Ureter (tissue), 1 donor: ENCODE measurements at regions not wholly inside any gene's neighbourhood (a gene's known extent, or its start where the extent isn't known, plus 50 kb on each side); places are given as distances from the start of the nearest gene placed in this dataset.

ENCODE experiments used
- DNase-seq: peaks from one replicate; pipeline ENCODE4 v3.0.0-alpha.2; 2020; ENCODE audit warnings: low spot score
- donor health status: DM: yes; HTN: yes; CAD: no.

GRCh38 chr1:229964281-229964680 is 102.8 kb upstream of the GALNT2 start:
- DNase-seq: no peak

GRCh38 chr1:229970714-229971113 is 96.3 kb upstream of the GALNT2 start:
- DNase-seq: no peak

- no peak for DNase-seq
Measured at GRCh38 chr1:229971141-229971540, 95.9 kb upstream of the GALNT2 start.

- no peak for DNase-seq
Measured at GRCh38 chr1:229972600-229973296, 94.3 kb upstream of the GALNT2 start.

GRCh38 chr1:229973297-229973612 is 93.8 kb upstream of the GALNT2 start:
- no peak for DNase-seq

- DNase-seq: no peak
Measured at GRCh38 chr1:229975047-229975446, 92.0 kb upstream of the GALNT2 start.

- DNase-seq: no peak
Measured at GRCh38 chr1:229980009-229980408, 87.0 kb upstream of the GALNT2 start.

GRCh38 chr1:229981736-229982135 is 85.3 kb upstream of the GALNT2 start:
- DNase-seq: no peak

- DNase-seq: no peak
Measured at GRCh38 chr1:229984310-229984991, 82.6 kb upstream of the GALNT2 start.

GRCh38 chr1:229984992-229985612 is 81.9 kb upstream of the GALNT2 start:
- no peak for DNase-seq

GRCh38 chr1:229985613-229986010 is 81.4 kb upstream of the GALNT2 start:
- DNase-seq: no peak

- DNase-seq: no peak
Measured at GRCh38 chr1:229986737-229987337, 80.2 kb upstream of the GALNT2 start.

- no peak for DNase-seq
Measured at GRCh38 chr1:229987953-229988352, 79.1 kb upstream of the GALNT2 start.

- no peak for DNase-seq
Measured at GRCh38 chr1:229988534-229988933, 78.5 kb upstream of the GALNT2 start.

- DNase-seq: no peak
Measured at GRCh38 chr1:229989591-229990248, 77.3 kb upstream of the GALNT2 start.

GRCh38 chr1:229990326-229990725 is 76.7 kb upstream of the GALNT2 start:
- no peak for DNase-seq

- DNase-seq: peak; percentile 18
Measured at GRCh38 chr1:229991104-229991513, 75.9 kb upstream of the GALNT2 start.

GRCh38 chr1:229991724-229992333 is 75.2 kb upstream of the GALNT2 start:
- peak; percentile 17 for DNase-seq

- DNase-seq: no peak
Measured at GRCh38 chr1:229993060-229993459, 74.0 kb upstream of the GALNT2 start.

GRCh38 chr1:229993894-229994293 is 73.1 kb upstream of the GALNT2 start:
- no peak for DNase-seq

GRCh38 chr1:229999004-229999670 is 67.9 kb upstream of the GALNT2 start:
- no peak for DNase-seq
